Right cardiac atrium (tissue), 5 donors: ENCODE measurements at regions not wholly inside any gene's neighbourhood (a gene's known extent, or its start where the extent isn't known, plus 50 kb on each side); places are given as distances from the start of the nearest gene placed in this dataset.

Source experiments
- ATAC-seq, 2 donors: fragments of 200-7000 bp; cut with Tn5 transposase; one replicate each; pipeline versions ENCODE4 v1.8.0 to v1.9.1; 2020; ENCODE audit warnings: moderate library complexity in 2 of 2, mild to moderate bottlenecking in 1 of 2
- DNase-seq, 3 donors: peaks; one replicate each; pipeline ENCODE4 v3.0.0-alpha.2; 2020
- H3K27ac ChIP-seq: one replicate; pipeline ENCODE4 v1.5.1; 2013; ENCODE audit warnings: mild to moderate bottlenecking, low read length, control low read depth, moderate library complexity
- H3K27me3 ChIP-seq: one replicate; pipeline ENCODE4 v1.6.1; 2013; ENCODE audit not compliant: control insufficient read depth, insufficient read depth
- H3K4me1 ChIP-seq: one replicate; pipeline ENCODE4 v1.6.1; 2013; ENCODE audit warnings: low read length; ENCODE audit not compliant: control insufficient read depth, insufficient read depth
- H3K4me3 ChIP-seq: one replicate; pipeline ENCODE4 v1.5.1; 2013; ENCODE audit warnings: low read length, control low read depth
- H3K9me3 ChIP-seq: one replicate; pipeline ENCODE4 v1.6.1; 2013; ENCODE audit warnings: low read length; ENCODE audit not compliant: control insufficient read depth
- WGBS: extraction: QIAGEN DNeasy Blood & Tissue Kit; methylation state at CpG from one replicate; pipeline ENCODE4 v1.1.7; 2013; 5-methylcytosine and 5-hydroxymethylcytosine counted together
- intact Hi-C, 4 donors: fragments of 100-400 bp; cut with DNase I; formaldehyde crosslinking; loops; one replicate each; pipeline versions ENCODE4 v1.11.0 to v1.14.0; 2022 to 2023
- donor health status: healthy with polysubstance abuse.
- donor health status: DM: no; HTN: yes; CAD: no.
- donor health status: DM: no; HTN: no; CAD: no.
- donor health status: DM: no; HTN: yes; CAD: no; lungs with severe emphysema.
- donor health status: DM: yes; HTN: yes; CAD: no.

- Histone ChIP-seq H3K27ac (no peak overlapping the region), H3K9me3 (no peaks in the 10 kb centered on the region), H3K4me1 (no peaks in the 10 kb centered on the region), H3K4me3 (no peak overlapping the region), H3K27me3 (no peaks in the 10 kb centered on the region)
- ATAC-seq (no peak), DNase-seq (no peak)
- intact Hi-C loops, result no loop called here
- WGBS, result 89% methylated on average over 18 of the region's 18 CpGs
Observed at GRCh38 chr6:167240034-167240541, 51.0 kb upstream of the UNC93A start.
